Thyroid gland (tissue), 4 donors: ENCODE measurements at regions not wholly inside any gene's neighbourhood (a gene's known extent, or its start where the extent isn't known, plus 50 kb on each side); places are given as distances from the start of the nearest gene placed in this dataset.

Experiments
- POLR2A ChIP-seq, 2 donors: fragments of 450-650 bp; IDR thresholded peaks; one replicate each; pipeline ENCODE4 v1.6.1; 2017; ENCODE audit warnings: antibody characterized with exemption in 2 of 2, mild to moderate bottlenecking in 2 of 2, moderate library complexity in 1 of 2
- TF ChIP-seq, protein P1 (sequence below), 6 experiments: fragments of 200-600 bp in 3 of 6; fragments of 450-650 bp in 3 of 6; sonication (generic) in 3 of 6; IDR thresholded peaks; one replicate each; pipeline ENCODE4 v1.5.1; 2016 to 2019; ENCODE audit warnings: antibody characterized with exemption in 6 of 6, mild to moderate bottlenecking in 2 of 6, inconsistent platforms in 1 of 6, moderate library complexity in 1 of 6

DNA sequence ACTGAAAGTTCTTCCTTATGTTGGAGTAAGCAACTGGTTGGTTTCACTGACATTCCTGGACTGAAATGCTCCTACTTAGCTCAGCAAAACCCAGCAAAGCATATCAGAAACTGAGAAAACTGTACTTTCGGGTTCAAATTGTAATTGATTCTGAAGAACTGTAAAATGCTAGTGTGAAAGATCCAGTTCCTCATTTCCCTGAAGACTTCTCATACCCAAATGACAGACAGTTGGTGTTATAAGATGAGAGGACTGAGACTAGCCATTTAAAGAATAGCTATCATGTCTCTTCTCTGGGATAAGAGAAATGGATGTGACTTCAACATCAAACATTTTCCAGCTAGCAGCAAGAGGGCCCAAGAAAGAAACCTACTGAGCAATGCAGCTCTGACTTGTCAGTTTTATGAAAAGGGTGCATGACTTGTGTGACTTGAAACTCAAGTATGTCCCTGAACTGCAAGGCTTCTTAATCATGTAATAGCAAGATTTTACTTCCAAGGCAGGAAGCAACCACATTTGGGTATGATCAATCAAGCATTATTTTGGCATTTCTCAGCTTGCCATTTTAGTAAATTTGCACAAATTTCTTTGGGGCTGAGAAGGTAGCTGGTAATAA is 420.3 kb upstream of the MMADHC start:
- TF ChIP-seq, protein P1, sequence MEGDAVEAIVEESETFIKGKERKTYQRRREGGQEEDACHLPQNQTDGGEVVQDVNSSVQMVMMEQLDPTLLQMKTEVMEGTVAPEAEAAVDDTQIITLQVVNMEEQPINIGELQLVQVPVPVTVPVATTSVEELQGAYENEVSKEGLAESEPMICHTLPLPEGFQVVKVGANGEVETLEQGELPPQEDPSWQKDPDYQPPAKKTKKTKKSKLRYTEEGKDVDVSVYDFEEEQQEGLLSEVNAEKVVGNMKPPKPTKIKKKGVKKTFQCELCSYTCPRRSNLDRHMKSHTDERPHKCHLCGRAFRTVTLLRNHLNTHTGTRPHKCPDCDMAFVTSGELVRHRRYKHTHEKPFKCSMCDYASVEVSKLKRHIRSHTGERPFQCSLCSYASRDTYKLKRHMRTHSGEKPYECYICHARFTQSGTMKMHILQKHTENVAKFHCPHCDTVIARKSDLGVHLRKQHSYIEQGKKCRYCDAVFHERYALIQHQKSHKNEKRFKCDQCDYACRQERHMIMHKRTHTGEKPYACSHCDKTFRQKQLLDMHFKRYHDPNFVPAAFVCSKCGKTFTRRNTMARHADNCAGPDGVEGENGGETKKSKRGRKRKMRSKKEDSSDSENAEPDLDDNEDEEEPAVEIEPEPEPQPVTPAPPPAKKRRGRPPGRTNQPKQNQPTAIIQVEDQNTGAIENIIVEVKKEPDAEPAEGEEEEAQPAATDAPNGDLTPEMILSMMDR (IDR thresholded peaks at IDR 0.05): no peak
- TF ChIP-seq POLR2A (IDR thresholded peaks at IDR 0.05): no peak
